Vagina (tissue), 2 donors: ENCODE measurements at regions not wholly inside any gene's neighbourhood (a gene's known extent, or its start where the extent isn't known, plus 50 kb on each side); places are given as distances from the start of the nearest gene placed in this dataset.

Experiments used
- DNase-seq, 2 donors: peaks; one replicate each; pipeline ENCODE4 v3.0.0-alpha.2; 2017; ENCODE audit errors: extremely low spot score in 2 of 2
- H3K27ac ChIP-seq: fragments of 200-600 bp; sonication (generic); one replicate; pipeline ENCODE4 v1.5.1; 2019
- H3K27me3 ChIP-seq: fragments of 200-600 bp; sonication (generic); one replicate; pipeline ENCODE4 v1.5.1; 2019
- H3K36me3 ChIP-seq, 2 donors: fragments of 200-600 bp; sonication (generic); one replicate each; pipeline ENCODE4 v1.5.1; 2017 to 2019
- H3K4me1 ChIP-seq: fragments of 200-600 bp; sonication (generic); one replicate; pipeline ENCODE4 v1.5.1; 2019
- H3K4me3 ChIP-seq, 2 donors: fragments of 200-600 bp; sonication (generic); 1 replicate in 1 of 2; 2 replicates in 1 of 2; pipeline ENCODE4 v1.5.1; 2016 to 2019
- H3K9me3 ChIP-seq: fragments of 200-600 bp; sonication (generic); one replicate; pipeline ENCODE4 v1.5.1; 2019
- CTCF ChIP-seq, 3 experiments: fragments of 450-650 bp in 2 of 3; fragments of 200-600 bp in 1 of 3; sonication (generic) in 1 of 3; IDR thresholded peaks; one replicate each; pipeline ENCODE4 v1.5.1; 2017 to 2019; ENCODE audit warnings: antibody characterized with exemption in 3 of 3, mild to moderate bottlenecking in 2 of 3, moderate library complexity in 2 of 3
- POLR2A ChIP-seq, 2 donors: fragments of 450-650 bp; IDR thresholded peaks; one replicate each; pipeline ENCODE4 v1.6.1; 2017; ENCODE audit warnings: antibody characterized with exemption in 2 of 2, mild to moderate bottlenecking in 2 of 2, moderate library complexity in 2 of 2
- POLR2AphosphoS5 ChIP-seq, 2 donors: sonication (generic); formaldehyde crosslinking; IDR thresholded peaks; one replicate each; pipeline ENCODE4 v1.9.0; 2017; ENCODE audit warnings: antibody characterized with exemption in 2 of 2, mild to moderate bottlenecking in 2 of 2, low read depth in 1 of 2; ENCODE audit not compliant: insufficient read depth in 1 of 2
- intact Hi-C: fragments of 100-400 bp; cut with DNase I; formaldehyde crosslinking; loops from one replicate; pipeline ENCODE4 v1.15.1; 2023

- intact Hi-C loops: no loop called here
- no peak for DNase-seq
- Histone ChIP-seq H3K36me3 (no peaks in the 10 kb centered on the region), H3K4me3 (no peak overlapping the region), H3K4me1 (no peaks in the 10 kb centered on the region), H3K27me3 (no peaks in the 10 kb centered on the region), H3K27ac (no peak overlapping the region), H3K9me3 (no peaks in the 10 kb centered on the region)
- TF ChIP-seq CTCF (IDR thresholded peaks at IDR 0.05) (no peak), POLR2A (IDR thresholded peaks at IDR 0.05) (no peak), POLR2AphosphoS5 (IDR thresholded peaks at IDR 0.05; ENCODE audit: insufficient read depth in 1 of 2, low read depth in 1 of 2) (no peak)
These were observed 98.5 kb downstream of the C9orf50 start for GRCh38 chr9:129522351-129522750.

GRCh38 chr9:129520082-129520481 is 100.8 kb downstream of the C9orf50 start:
- H3K27me3 ChIP-seq: no peaks in the 10 kb centered on the region
- H3K4me1 ChIP-seq: no peaks in the 10 kb centered on the region
- no peaks in the 10 kb centered on the region for H3K36me3 ChIP-seq
- H3K4me3 ChIP-seq: no peak overlapping the region
- no peak for TF ChIP-seq POLR2AphosphoS5 (IDR thresholded peaks at IDR 0.05; ENCODE audit: insufficient read depth in 1 of 2, low read depth in 1 of 2)
- no peak overlapping the region for H3K27ac ChIP-seq
- no peak for DNase-seq
- no peaks in the 10 kb centered on the region for H3K9me3 ChIP-seq
- intact Hi-C loops: no loop called here

DNA sequence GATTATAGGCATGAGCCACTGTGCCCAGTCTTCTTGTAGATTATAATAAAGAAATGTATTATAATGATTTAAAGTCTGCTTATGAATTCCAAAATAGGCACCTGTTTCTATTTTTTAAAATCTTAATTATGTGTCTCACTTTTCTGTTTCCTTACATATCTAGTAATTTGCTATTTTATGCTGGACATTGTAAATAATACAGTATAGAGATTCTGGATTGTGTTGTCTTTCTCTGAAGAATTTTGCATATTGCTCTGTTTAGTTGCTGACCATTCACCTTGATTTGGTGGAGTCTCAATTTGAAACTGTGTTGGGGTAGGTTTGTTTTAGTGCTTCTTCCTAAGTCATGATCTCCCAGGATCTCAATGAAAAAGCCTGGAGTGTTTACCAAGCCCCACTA is 102.8 kb downstream of the C9orf50 start:
- Histone ChIP-seq H3K27me3 (no peaks in the 10 kb centered on the region), H3K36me3 (no peaks in the 10 kb centered on the region), H3K9me3 (peaks cover 2% of the 10 kb centered on the region), H3K4me3 (no peak overlapping the region), H3K4me1 (no peaks in the 10 kb centered on the region), H3K27ac (no peak overlapping the region)
- no peak for TF ChIP-seq CTCF (IDR thresholded peaks at IDR 0.05)
- no peak for TF ChIP-seq POLR2A (IDR thresholded peaks at IDR 0.05)
- no peak for TF ChIP-seq POLR2AphosphoS5 (IDR thresholded peaks at IDR 0.05; ENCODE audit: insufficient read depth in 1 of 2, low read depth in 1 of 2)
- intact Hi-C loops: no loop called here
- DNase-seq: no peak

- peaks cover 3% of the 10 kb centered on the region for H3K9me3 ChIP-seq
- no peak overlapping the region for H3K27ac ChIP-seq
- no peaks in the 10 kb centered on the region for H3K4me1 ChIP-seq
- no peak overlapping the region for H3K4me3 ChIP-seq
- intact Hi-C loops: no loop called here
- no peaks in the 10 kb centered on the region for H3K36me3 ChIP-seq
- no peaks in the 10 kb centered on the region for H3K27me3 ChIP-seq
- TF ChIP-seq POLR2A (IDR thresholded peaks at IDR 0.05): no peak
- no peak for TF ChIP-seq CTCF (IDR thresholded peaks at IDR 0.05)
- no peak for TF ChIP-seq POLR2AphosphoS5 (IDR thresholded peaks at IDR 0.05; ENCODE audit: insufficient read depth in 1 of 2, low read depth in 1 of 2)
- DNase-seq: no peak
These were observed 103.9 kb downstream of the C9orf50 start for GRCh38 chr9:129517006-129517405.

DNA sequence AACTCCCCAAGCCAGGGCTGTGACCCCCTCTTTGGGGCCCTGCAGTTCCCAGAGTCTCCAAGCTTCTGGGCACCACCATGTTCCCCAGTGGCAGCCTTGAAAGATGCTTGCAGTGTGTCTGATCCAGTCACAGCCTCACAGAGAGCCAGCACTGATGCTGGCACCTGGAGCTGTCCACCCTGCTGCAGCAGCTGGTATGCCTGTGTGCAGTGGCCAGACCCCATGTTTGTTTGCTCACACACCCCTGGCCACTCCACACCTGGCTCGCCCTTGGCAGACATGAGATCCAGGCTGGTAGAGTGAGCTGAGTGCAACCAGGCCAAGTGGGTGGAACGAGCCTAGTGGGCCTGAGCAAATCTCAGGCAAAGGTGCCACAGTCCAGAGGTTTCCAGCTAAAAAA is 106.0 kb downstream of the C9orf50 start:
- H3K27ac ChIP-seq: no peak overlapping the region
- intact Hi-C loops: no loop called here
- TF ChIP-seq CTCF (IDR thresholded peaks at IDR 0.05) (no peak), POLR2AphosphoS5 (IDR thresholded peaks at IDR 0.05; ENCODE audit: insufficient read depth in 1 of 2, low read depth in 1 of 2) (no peak), POLR2A (IDR thresholded peaks at IDR 0.05) (no peak)

GRCh38 chr9:129514497-129514867 is 106.4 kb downstream of the C9orf50 start:
- H3K36me3 ChIP-seq: no peaks in the 10 kb centered on the region
- no peak for DNase-seq
- peaks cover 3% of the 10 kb centered on the region for H3K9me3 ChIP-seq
- H3K27ac ChIP-seq: no peak overlapping the region
- TF ChIP-seq POLR2AphosphoS5 (IDR thresholded peaks at IDR 0.05; ENCODE audit: insufficient read depth in 1 of 2, low read depth in 1 of 2): no peak
- no peak for TF ChIP-seq POLR2A (IDR thresholded peaks at IDR 0.05)
- TF ChIP-seq CTCF (IDR thresholded peaks at IDR 0.05): no peak
- H3K4me1 ChIP-seq: no peaks in the 10 kb centered on the region
- H3K27me3 ChIP-seq: no peaks in the 10 kb centered on the region
- intact Hi-C loops: no loop called here
- H3K4me3 ChIP-seq: no peak overlapping the region

More for the DNA sequence above, 106.0 kb downstream of the C9orf50 start:
- Histone ChIP-seq H3K4me3 (no peak overlapping the region), H3K4me1 (no peaks in the 10 kb centered on the region), H3K9me3 (peaks cover 3% of the 10 kb centered on the region), H3K27me3 (no peaks in the 10 kb centered on the region), H3K36me3 (no peaks in the 10 kb centered on the region)
- no peak for DNase-seq
